BLaER1 treated with 17β-estradiol and CSF1 and Interleukin-3, amounts not matched to agents 10 nM and 100 nM (cell line): ENCODE measurements at regions not wholly inside any gene's neighbourhood (a gene's known extent, or its start where the extent isn't known, plus 50 kb on each side); places are given as distances from the start of the nearest gene placed in this dataset.

Source experiments
- H3K27ac ChIP-seq, 11 experiments: shearing (Covaris generic); formaldehyde crosslinking; 2 replicates each; pipeline ENCODE4 v1.8.1; 2022
- H3K27me3 ChIP-seq, 11 experiments: shearing (Covaris generic); formaldehyde crosslinking; 2 replicates each; pipeline ENCODE4 v1.8.1; 2022
- H3K36me3 ChIP-seq, 11 experiments: shearing (Covaris generic); formaldehyde crosslinking; 2 replicates each; pipeline ENCODE4 v1.8.1; 2022
- H3K4me1 ChIP-seq, 10 experiments: shearing (Covaris generic); formaldehyde crosslinking; 2 replicates each; pipeline ENCODE4 v1.8.1; 2022
- H3K4me2 ChIP-seq, 11 experiments: shearing (Covaris generic); formaldehyde crosslinking; 2 replicates each; pipeline ENCODE4 v1.8.1; 2022
- H3K4me3 ChIP-seq, 10 experiments: shearing (Covaris generic); formaldehyde crosslinking; 2 replicates each; pipeline ENCODE4 v1.8.1; 2022
- H3K9ac ChIP-seq, 11 experiments: shearing (Covaris generic); formaldehyde crosslinking; 2 replicates each; pipeline ENCODE4 v1.8.1; 2022
- H3K9me3 ChIP-seq, 11 experiments: shearing (Covaris generic); formaldehyde crosslinking; replicated peaks in 1 of 11; 2 replicates each; pipeline ENCODE4 v1.8.1; 2022
- H4K20me1 ChIP-seq, 11 experiments: shearing (Covaris generic); formaldehyde crosslinking; 2 replicates each; pipeline ENCODE4 v1.8.1; 2022
- Cebpa-rat ChIP-seq, 11 experiments: shearing (Covaris generic); IDR thresholded peaks; 2 replicates each; pipeline ENCODE4 v1.8.1; 2022

GRCh38 chr3:24591661-24592555, 97.3 kb upstream of the THRB start:
- Histone ChIP-seq H4K20me1 (no peaks in the 10 kb centered on the region), H3K9ac (no peak overlapping the region), H3K4me1 (peaks cover 12 to 15% (median 14%) of the 10 kb centered on the region in 10 experiments), H3K36me3 (no peaks in the 10 kb centered on the region), H3K9me3 (no peaks in the 10 kb centered on the region), H3K4me3 (no peak overlapping the region), H3K4me2 (no peak overlapping the region), H3K27me3 (no peaks in the 10 kb centered on the region), H3K27ac (no peak overlapping the region)
- TF ChIP-seq Cebpa-rat (IDR thresholded peaks at IDR 0.05), result no peak

GRCh38 chr3:24594161-24594560, 99.5 kb upstream of the THRB start:
- Histone ChIP-seq H3K4me2 (no peak overlapping the region), H3K36me3 (no peaks in the 10 kb centered on the region), H4K20me1 (no peaks in the 10 kb centered on the region), H3K27ac (no peak overlapping the region), H3K4me1 (peaks cover 2 to 5% (median 4%) of the 10 kb centered on the region in 10 experiments), H3K4me3 (no peak overlapping the region), H3K9me3 (no peaks in the 10 kb centered on the region), H3K27me3 (no peaks in the 10 kb centered on the region), H3K9ac (no peak overlapping the region)
- TF ChIP-seq Cebpa-rat (IDR thresholded peaks at IDR 0.05), result no peak

- Histone ChIP-seq H3K9me3 (no peaks in the 10 kb centered on the region), H3K27ac (no peak overlapping the region), H3K4me1 (no peaks in the 10 kb centered on the region), H3K4me2 (no peak overlapping the region), H4K20me1 (no peaks in the 10 kb centered on the region), H3K4me3 (no peak overlapping the region), H3K36me3 (no peaks in the 10 kb centered on the region), H3K9ac (no peak overlapping the region), H3K27me3 (no peaks in the 10 kb centered on the region)
- no peak for TF ChIP-seq Cebpa-rat (IDR thresholded peaks at IDR 0.05)
These were observed 101.1 kb upstream of the THRB start for GRCh38 chr3:24595796-24596195.

GRCh38 chr3:24596626-24597025, 102.0 kb upstream of the THRB start:
- Histone ChIP-seq H3K4me3 (no peak overlapping the region), H3K27ac (no peak overlapping the region), H3K4me2 (no peak overlapping the region), H3K27me3 (no peaks in the 10 kb centered on the region), H3K9me3 (no peaks in the 10 kb centered on the region), H3K36me3 (no peaks in the 10 kb centered on the region), H3K4me1 (no peaks in the 10 kb centered on the region), H4K20me1 (no peaks in the 10 kb centered on the region), H3K9ac (no peak overlapping the region)
- TF ChIP-seq Cebpa-rat (IDR thresholded peaks at IDR 0.05), result no peak

GRCh38 chr3:24598695-24599470, 104.2 kb upstream of the THRB start:
- Histone ChIP-seq H3K4me3 (no peak overlapping the region), H3K9ac (no peak overlapping the region), H3K27me3 (no peaks in the 10 kb centered on the region), H4K20me1 (no peaks in the 10 kb centered on the region), H3K9me3 (no peaks in the 10 kb centered on the region), H3K27ac (no peak overlapping the region), H3K36me3 (no peaks in the 10 kb centered on the region), H3K4me1 (no peaks in the 10 kb centered on the region), H3K4me2 (no peak overlapping the region)
- TF ChIP-seq Cebpa-rat (IDR thresholded peaks at IDR 0.05), result no peak

- Histone ChIP-seq H3K36me3 (no peaks in the 10 kb centered on the region), H3K4me3 (no peak overlapping the region), H3K4me1 (no peaks in the 10 kb centered on the region), H3K27ac (no peak overlapping the region), H3K27me3 (no peaks in the 10 kb centered on the region), H3K9ac (no peak overlapping the region), H4K20me1 (no peaks in the 10 kb centered on the region), H3K9me3 (no peaks in the 10 kb centered on the region), H3K4me2 (no peak overlapping the region)
- no peak for TF ChIP-seq Cebpa-rat (IDR thresholded peaks at IDR 0.05)
These were observed 106.7 kb upstream of the THRB start for GRCh38 chr3:24601066-24601939.

GRCh38 chr3:24604215-24604614, 109.6 kb upstream of the THRB start:
- no peaks in the 10 kb centered on the region for H3K9me3 ChIP-seq
- no peak for TF ChIP-seq Cebpa-rat (IDR thresholded peaks at IDR 0.05)
- no peaks in the 10 kb centered on the region for H3K4me1 ChIP-seq
- H3K9ac ChIP-seq, result no peak overlapping the region
- no peaks in the 10 kb centered on the region for H3K27me3 ChIP-seq
- no peaks in the 10 kb centered on the region for H3K36me3 ChIP-seq
- H4K20me1 ChIP-seq, result no peaks in the 10 kb centered on the region
- no peak overlapping the region for H3K4me2 ChIP-seq
- no peak overlapping the region for H3K27ac ChIP-seq
- no peak overlapping the region for H3K4me3 ChIP-seq

- no peak overlapping the region for H3K4me3 ChIP-seq
- no peak overlapping the region for H3K4me2 ChIP-seq
- no peak for TF ChIP-seq Cebpa-rat (IDR thresholded peaks at IDR 0.05)
- H3K27me3 ChIP-seq, result no peaks in the 10 kb centered on the region
- H3K27ac ChIP-seq, result no peak overlapping the region
- H3K36me3 ChIP-seq, result no peaks in the 10 kb centered on the region
- H3K9me3 ChIP-seq, result no peaks in the 10 kb centered on the region
- no peak overlapping the region for H3K9ac ChIP-seq
- H3K4me1 ChIP-seq, result no peaks in the 10 kb centered on the region
- no peaks in the 10 kb centered on the region for H4K20me1 ChIP-seq
These were observed 110.9 kb upstream of the THRB start for GRCh38 chr3:24605511-24606028.

GRCh38 chr3:24607281-24607680, 112.6 kb upstream of the THRB start:
- Histone ChIP-seq H3K4me2 (no peak overlapping the region), H4K20me1 (no peaks in the 10 kb centered on the region), H3K27me3 (no peaks in the 10 kb centered on the region), H3K9ac (no peak overlapping the region), H3K4me1 (no peaks in the 10 kb centered on the region), H3K4me3 (no peak overlapping the region), H3K36me3 (no peaks in the 10 kb centered on the region), H3K9me3 (no peaks in the 10 kb centered on the region), H3K27ac (no peak overlapping the region)
- TF ChIP-seq Cebpa-rat (IDR thresholded peaks at IDR 0.05), result no peak
